GM18858 (cell line): ENCODE measurements at regions not wholly inside any gene's neighbourhood (a gene's known extent, or its start where the extent isn't known, plus 50 kb on each side); places are given as distances from the start of the nearest gene placed in this dataset.
"Not testable (repeated sequence)": the region's sequence is repeated elsewhere in the genome, so short reads cannot be mapped to it uniquely, and the experiment has no call there.

ENCODE experiments used
- ATAC-seq: cut with Tn5 transposase; IDR thresholded peaks from one replicate; pipeline ENCODE4 v1.9.1; 2021; ENCODE audit not compliant: unreplicated experiment

DNA sequence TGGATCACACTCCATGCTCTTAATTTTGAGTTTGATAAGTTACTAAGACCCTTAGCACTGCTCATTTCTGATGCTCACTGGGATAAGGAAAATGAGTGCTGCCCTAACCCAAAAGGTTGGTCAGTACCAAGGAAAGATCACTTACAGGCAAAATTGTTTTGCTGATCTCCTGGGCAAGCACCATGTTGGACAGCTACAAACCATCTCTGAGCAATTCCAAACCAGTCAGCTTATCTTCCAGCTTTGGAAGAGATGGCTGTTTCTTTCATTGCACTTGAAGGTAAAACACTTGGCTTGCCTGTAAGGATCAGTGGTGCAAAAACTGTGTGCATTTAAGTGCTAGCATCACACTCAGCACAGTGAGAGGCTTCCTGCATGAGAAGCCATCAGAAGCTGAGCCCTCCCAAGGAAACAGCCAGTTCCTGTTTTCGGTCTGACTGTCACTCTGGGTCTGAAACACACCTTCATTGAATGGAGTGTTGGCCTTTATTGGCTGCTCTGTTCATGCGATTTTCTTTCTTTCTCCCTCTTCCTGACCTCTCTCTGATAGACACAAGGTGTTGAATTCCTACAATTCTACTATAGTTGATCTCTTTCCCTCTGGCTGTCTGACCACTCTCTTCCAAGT lies 126.4 kb upstream of the GHITM start:
- peak; percentile 99 for ATAC-seq

DNA sequence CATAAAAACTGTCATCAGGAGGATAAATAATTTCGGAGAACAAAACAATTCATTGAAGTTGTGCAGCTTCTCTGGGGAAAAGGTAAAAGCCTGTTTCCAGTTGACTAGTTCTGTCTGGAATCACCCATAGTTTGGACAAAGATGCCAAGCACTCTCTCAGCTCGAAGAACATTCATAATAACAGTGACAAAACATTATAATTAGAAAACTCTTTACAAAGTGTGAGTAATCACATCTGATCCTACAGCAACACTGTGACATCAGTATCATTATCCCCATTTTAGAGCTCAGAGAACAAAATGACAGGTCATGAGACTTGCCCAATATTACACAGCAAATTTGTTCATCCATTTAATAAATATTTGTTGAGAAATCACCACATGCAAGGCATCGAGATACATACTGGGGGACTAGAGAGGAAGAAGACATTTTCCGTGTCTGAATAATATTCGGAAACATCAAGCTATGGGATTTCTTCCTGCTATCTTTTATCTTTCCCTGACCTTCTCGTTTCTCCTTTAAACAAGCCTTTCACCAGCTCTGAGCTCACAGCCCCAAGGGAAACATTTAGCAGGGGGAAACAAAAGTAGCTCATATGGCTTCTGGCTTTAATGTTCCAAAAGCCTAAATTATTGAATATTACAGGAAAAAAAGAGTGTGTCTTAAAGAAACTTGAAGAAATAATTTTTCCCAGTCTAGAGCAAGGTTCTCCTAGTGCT lies 123.3 kb upstream of the GHITM start:
- no peak for ATAC-seq

DNA sequence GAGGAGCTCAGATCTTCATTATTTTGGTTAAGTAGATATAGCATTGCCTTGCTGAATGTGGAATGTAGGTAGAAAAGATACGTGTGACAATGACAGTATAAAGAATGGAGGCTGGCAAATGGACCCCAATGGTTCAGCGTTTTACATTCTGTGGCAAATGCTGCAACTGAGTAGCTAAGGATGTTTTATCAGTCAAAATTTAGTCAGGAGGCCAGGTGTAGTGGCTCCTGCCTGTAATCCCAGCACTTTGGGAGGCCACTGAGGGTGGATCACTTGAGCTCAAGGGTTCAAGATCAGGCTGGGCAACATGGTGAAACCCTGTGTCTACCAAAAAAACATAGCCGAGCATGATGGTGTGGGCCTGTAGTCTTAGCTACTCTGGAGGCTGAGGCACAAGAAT lies 120.5 kb upstream of the GHITM start:
- no peak for ATAC-seq

DNA sequence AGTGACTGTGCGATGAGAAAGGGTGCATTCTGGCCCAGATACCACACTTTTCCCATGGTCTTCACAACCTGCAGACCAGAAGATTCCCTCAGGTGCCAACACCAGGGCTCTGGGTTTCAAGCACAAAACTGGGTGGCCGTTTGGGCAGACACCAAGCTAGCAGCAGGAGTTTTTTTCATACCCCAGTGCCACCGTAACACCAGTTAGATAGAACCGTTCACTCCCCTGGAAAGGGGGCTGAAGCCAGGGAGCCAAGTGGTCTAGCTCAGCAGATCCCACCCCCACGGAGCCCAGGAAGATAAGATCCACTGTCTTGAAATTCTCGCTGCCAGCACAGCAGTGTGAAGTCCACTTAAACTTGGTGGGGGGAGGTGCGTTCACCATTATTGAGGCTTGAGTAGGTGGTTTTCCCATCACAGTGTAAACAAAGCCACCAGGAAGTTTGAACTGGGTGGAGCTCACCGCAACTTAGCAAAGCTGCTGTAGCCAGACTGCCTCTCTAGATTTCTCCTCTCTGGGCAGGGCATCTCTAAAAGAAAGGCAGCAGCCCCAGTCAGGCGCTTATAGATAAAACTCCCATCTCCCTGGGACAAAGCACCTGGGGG lies 119.4 kb upstream of the GHITM start:
- ATAC-seq: not testable (repeated sequence)

DNA sequence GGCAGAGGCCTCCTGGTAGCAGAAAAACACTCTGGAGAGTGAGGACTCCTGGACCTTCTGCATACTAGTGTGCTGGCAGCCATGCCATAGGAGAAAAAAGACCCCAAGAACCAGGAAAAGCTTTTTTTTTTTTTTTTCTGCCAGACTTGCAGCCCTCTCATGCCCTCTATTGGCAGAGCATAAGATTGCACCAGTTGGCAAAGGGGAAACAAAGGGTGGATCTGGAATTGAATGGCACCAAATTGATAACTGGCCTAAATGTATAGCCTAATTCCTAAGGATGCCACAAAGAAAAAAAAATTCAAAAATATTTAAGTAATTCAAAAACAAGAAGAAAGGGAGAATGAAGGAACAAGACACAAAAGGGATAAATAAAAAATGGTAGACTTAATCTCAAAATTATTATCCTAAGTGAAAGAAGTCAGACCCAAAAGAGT lies 112.5 kb upstream of the GHITM start:
- ATAC-seq: no peak

DNA sequence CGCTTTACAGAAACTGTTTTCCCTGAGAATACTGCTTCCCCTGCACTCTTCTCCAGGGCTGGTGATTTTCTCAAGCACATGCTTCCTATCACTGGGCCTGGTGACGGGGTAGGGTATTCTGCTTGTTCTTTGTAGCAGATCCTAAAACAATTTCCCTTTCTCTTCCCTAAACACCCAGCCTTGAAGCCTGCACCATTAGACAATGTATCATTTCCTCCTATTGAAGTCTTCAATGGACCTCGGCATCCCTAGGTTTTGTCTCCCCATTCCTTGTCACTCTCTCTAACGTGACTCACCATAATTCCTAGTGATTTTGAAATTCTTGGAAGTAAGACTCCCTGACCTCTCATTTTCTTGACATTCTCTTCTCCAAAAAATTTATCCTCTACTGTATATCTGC lies 109.5 kb upstream of the GHITM start:
- no peak for ATAC-seq

DNA sequence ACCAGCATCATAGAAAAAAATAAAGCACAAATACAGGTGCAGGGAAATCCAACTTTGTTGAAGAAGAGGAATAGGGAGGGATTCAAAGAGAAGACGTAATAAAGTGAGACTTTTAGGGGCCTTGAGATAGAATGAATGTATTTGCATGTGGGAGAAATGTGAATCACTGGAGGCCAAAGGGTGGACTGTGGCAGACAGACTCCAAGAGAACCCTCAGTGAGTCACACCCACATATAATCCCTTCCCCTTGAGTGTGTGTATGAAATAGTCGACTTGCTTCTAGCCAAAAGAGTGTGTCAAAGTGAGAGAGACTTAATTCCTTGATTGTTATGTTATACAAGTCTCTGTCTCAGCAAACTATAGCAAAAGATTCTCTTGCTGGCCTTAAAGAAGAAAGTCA lies 101.3 kb upstream of the GHITM start:
- no peak for ATAC-seq

DNA sequence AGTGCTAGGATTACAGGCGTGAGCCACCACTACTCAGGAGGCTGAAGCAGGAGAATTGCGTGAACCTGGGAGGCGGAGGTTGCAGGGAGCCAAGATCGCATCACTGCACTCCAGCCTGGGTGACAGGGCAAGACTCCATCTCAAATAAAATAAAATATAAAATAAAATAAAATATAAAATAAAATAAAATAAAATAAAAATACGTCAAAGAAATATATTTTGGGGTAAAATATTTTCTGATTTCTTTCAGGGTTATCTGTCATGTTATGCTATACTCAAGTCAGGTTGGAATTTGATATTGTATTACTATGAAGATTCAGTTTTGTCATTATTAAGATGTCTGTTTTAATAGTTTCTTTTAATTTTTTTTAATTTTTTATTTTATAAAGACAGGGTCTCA lies 99.4 kb upstream of the GHITM start:
- no peak for ATAC-seq

DNA sequence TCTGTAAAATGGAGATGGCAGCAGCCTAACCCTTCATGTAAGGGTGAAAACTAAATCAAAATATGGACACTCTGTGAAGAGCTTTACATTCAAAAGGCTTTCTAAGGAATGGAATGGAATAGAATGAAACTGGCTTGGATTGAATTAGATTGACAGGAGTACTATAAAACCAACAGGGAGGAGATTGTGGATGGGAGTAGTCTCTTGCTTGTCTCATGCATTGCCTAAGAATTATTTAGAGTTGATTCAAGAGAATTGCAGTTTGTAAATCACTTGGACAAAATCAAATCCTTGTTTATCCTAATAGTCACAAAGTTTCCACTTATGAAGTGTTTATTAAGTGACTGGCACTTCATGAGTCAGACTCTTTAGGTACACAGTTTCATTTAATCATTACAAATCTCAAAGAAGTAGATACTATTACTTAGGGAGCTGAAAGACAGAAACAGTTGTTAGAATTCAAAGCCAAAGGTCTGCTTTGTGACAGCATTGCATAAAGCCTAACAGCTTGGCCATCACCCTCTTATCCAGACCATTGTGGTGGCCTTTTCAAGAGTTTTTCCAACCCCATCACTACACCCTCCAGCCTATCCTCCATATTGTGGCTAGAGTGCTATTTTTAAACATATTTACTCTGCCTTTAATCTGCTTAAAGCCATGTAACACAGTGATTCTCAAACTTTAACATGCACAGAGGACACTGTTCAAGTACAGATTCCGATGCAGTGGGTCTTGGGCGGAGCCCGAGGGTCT lies 91.9 kb upstream of the GHITM start:
- ATAC-seq: no peak

DNA sequence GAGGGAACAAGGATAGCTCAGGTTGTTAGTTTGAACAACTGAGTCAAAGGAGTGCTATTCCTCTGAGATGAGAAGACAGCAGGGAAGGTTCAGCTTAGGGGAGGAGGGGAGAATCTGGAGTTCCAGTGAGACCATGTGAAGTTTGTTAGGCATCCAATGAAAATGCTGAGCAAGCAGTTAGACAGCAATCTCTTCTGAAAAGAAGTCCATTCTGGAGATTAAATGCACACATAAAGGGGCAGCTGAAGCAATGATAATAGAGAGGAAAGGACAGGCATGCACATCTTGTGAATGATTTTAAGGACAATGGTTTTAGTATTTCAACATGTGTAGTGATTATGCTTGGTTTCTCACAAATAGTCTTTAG lies 89.7 kb upstream of the GHITM start:
- ATAC-seq: no peak

DNA sequence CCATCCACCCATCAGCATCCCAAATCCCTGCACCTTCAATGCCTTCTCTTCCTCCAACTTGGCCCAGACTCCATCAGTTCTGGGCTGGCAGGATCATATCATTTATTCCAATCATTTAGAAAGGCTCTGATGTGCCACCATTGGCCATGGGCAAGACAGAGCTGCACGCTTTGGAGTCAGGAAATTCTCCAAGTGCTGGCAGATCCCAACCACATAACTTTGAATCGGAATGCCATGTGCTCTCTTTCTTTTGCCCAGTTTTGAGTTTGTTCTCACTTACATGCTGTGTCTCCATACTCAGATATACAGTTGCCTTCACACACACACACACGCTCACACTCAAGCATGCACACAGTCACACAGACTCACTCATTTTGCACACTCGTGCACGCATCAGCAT lies 85.7 kb upstream of the GHITM start:
- ATAC-seq: no peak

DNA sequence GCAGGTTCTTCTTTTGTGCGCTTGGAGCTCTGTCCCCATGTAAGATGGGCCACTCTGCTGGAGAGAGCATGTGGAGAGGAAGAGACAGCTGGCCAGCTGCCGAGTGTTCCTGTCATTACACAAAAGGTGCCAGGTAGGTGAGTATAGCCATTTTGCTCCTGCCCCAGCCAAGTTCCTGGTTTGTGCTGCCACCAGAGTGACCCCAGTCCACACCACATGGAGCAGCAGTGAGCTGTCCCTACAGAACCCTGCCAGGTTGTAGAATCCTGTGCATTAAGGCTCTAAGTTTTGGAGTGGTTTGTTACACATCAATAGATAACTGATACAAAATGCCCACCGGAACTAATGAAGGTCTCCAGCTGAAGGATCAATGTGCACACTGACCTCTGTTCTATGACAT lies 84.6 kb upstream of the GHITM start:
- no peak for ATAC-seq

DNA sequence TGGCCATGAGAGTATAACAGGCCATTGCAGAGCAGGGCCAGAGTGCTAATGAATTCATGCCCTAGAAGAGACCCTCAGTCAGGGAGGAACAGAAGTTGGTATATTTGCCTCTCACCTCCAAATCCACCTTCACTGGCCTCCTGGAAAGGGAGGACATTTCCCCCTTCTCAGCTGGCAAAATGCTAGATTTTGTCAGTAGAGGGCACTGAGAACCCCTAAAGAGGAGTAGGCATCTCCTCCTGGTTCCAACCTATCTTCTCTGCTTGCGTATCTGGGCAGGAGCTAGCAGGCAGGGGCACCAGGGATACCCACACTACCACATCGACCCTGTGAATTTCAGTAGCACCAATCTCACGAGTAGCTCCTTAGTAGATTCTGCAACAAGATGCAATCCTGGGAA lies 79.8 kb upstream of the GHITM start:
- no peak for ATAC-seq

DNA sequence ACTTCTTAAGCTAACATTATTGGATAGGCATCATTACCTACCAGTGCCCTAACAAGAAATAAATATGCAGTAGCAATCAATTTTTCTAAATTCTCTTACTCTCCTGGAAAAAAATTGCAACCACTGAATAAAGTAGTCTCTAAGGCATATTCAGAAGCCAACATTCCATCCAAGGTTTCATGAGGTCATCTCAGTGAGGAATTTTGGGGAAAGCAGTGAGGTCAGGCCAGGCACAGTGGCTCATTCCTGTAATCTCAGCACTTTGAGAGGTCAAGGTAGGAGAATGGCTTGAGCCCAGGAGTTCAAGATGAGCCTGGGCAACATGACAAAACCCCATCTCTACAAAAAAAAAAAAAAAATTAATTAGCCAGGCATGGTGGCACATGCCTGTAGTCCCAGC lies 75.9 kb upstream of the GHITM start:
- ATAC-seq: no peak

DNA sequence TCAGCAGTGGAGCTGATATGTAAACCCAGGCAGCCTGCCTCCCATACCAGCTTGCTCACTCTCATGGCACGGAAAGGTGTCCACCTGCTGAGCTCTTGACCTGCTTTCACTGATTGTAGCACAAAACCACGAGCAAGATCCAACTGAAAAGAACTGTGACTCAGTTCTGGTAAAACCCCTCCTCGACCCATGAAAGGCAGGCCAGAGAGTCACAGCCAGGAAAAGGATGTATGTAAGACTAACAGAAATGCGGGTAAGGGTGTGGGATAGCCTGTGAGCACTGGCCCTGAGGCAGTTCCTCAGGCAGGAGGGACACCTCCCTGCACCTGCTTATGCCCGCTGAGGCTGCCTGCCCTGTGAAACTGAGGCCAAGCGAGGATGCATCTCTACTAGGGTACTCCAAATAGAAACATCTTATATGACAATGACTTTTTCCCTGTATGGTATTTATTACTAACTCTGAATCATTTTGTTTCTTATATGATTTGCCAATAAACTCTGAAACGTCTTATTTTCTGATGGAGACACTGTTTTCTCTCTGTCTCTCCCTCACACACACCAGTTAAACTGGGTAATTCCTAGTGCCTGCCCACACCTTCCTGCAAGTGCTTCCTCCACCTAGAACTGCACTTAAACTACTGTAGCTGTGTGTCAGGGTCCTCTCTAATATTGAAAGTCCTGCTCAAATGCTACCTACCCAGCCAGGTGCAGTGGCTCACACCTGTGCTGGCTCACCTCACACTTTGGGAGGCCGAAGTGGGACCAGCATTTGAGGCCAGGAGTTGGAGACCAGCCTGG lies 73.3 kb upstream of the GHITM start:
- ATAC-seq: no peak

DNA sequence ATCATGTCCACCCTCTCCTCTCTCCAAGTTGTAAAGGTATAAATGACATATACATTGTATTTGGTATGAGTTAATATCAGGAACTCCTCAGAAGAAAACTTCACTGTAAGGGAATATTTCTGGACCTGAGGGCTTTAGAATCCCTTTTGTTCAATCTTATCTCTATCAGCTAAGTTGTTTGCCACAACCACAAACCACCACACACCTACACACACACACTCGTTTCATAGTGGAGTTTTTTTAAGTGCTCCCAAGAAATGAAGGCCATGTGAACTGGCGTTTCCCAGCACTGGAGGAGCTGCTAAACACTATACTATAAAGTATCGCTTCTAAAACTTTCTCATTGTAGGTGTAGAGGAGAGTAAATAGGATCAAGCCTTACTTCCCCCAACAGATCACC lies 64.8 kb upstream of the GHITM start:
- ATAC-seq: no peak

DNA sequence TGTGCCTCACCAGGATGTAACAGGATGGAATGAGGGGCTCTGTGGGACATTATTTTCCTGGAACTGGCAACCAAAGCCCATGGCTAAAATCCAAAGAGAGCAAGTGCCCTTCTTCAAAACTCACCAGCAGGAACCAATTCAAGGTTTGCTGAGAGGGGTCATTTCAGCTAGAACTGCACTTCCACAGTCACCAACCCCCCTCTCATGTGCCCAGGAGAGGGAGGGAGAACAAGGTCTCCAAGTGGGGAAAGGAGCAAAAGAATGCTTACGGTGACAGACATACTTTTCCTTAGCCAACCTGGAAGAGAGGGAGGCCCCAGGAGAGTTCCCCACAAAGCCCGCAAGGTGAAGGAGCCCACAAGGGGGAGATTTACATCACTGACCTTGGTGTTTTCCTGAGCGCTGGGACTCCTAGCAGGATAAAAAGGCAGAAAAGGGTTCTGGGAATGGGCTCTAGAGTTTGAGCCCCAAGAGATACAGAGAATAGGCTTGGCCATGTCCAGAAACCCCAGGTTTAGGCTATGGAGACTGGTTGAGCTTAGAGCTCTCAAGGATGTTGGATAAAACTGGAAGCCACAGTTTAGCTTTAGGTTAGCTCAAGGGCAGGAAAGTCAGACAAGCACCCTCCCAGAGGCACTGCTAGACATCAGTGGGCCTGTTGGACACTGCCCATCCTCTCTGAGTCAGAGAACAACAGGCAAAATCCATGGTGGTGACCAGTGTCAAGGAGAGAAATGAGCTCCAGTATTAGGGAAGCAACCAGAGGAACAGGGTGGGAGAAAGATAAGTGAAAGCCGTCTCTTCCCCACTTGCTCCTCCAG lies 63.9 kb upstream of the GHITM start:
- no peak for ATAC-seq

DNA sequence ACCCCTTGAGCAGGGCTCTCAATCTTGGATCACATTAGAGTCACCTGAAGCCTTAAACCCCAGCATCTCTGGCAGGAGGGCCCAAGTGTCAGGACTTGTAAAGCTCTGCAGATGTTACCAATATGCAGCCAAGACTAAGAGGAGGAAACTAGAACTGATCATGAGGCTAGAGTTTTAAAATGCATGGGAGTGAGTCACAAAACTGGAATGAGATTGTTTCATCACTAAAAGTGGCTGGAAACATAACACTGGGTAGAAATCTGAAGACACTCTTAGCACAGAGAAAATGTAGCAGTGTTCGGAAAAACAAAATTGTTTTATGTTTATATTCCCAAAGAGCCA lies 63.3 kb upstream of the GHITM start:
- no peak for ATAC-seq

DNA sequence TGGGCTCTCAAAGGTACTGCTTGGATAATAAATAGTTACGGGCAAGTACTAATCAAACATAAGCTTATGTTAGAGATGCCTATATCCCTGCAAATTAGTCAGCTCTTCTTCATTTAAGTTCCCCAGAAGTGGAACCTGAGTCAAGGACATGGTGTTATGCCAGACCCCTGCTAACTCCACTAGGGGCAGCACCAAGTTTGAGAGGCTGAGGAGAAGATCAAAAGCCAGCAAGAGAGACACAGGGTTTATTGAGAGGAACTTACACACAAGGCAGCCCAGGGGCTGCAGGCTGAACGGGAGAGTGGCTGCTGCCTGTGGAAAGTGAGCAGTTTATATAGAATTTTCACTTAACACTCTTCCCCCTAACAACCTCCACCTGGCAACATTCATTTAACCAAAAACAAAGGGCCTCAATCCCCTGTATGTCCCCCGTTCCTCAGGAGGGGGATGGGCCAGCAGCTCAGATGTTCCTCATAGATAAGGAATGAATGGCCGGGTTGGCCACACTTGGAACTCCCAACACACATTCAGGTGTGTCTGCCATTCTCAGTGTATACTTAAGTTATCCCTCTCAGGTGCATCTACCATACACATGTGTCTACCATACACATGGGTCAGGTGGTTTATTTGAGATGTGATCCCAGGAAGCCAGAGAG lies 62.6 kb upstream of the GHITM start:
- no peak for ATAC-seq

DNA sequence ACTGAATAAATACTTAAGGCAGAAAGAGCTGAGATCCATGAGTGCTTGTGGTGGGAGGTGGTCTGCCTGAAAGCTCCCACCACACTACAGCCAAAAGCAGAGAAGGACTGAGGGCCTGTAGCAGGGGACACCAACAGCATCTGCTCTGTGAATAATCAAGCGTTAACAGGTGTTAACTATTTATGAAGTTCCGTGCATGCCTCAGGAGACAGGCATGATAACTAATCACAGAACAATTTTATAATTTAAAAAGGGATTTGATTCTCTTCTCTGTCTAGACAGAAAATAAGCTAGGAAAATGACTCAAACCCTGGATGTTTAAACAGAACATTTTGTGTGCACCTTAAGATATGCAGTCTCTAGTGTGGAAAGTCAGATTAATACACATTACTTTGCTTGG lies 61.5 kb upstream of the GHITM start:
- ATAC-seq: no peak
